ENCODE measurements at regions not wholly inside any gene's neighbourhood (a gene's known extent, or its start where the extent isn't known, plus 50 kb on each side); places are given as distances from the start of the nearest gene placed in this dataset.

GRCh38 chr13:34620862-34621261 lies 321.2 kb upstream of the NBEA start:
- TF ChIP-seq CTCF (IDR thresholded peaks at IDR 0.05): no peak
- no peak for TF ChIP-seq POLR2A (IDR thresholded peaks at IDR 0.05)

Measured in testis (tissue), 2 donors.